ENCODE measurements at regions not wholly inside any gene's neighbourhood (a gene's known extent, or its start where the extent isn't known, plus 50 kb on each side); places are given as distances from the start of the nearest gene placed in this dataset.

DNA sequence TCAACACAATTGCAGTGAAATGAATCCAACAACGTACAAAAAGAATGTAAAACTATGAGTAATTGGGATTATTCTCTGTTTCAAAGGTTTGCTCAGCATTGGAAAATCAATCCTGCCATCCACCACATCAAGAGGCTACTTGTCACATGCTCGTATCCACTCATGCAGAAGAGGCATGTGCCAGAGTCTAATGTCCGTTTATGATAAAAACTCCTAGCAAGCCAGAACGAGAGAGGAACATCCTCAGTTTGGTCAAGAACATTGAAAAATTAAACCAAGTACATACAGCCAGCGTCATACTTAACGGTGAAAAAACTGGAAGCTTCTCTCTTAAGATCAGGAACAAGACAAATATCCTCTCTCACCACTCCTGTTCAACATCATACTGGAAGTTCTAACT is 563.9 kb upstream of the TMEM132C start:
- H3K9me3 ChIP-seq (ENCODE audit: insufficient read depth in 2 of 2, low read depth in 1 of 2, low read length in 1 of 2): peaks cover 0 to 3% of the 10 kb centered on the region in 2 experiments; a peak in 1 of 4 replicates
- peaks cover 2% of the 10 kb centered on the region; the same call in 1 of the 2 replicates for H3K23me2 ChIP-seq (ENCODE audit: low read depth, low read length)
- H3K36me3 ChIP-seq (ENCODE audit: control insufficient read depth in 2 of 4, insufficient read depth in 4 of 4, low read length in 3 of 4): no peaks in the 10 kb centered on the region
- no peaks in the 10 kb centered on the region for H3K79me1 ChIP-seq (ENCODE audit: low read depth, low read length)
- no peak for FAIRE-seq
- no peak overlapping the region for H3K4me2 ChIP-seq (ENCODE audit: insufficient read depth in 1 of 2, low read depth in 2 of 2, low read length in 2 of 2)
- no peak overlapping the region for H2AK5ac ChIP-seq (ENCODE audit: low read depth, low read length)
- H3K9ac ChIP-seq (replicated peaks in 1 of 4; ENCODE audit: extremely low read depth in 1 of 4, low read depth in 3 of 4, low read length in 3 of 4): no peak overlapping the region
- H3K4me1 ChIP-seq (replicated peaks in 1 of 4; ENCODE audit: control insufficient read depth in 3 of 4, insufficient read depth in 4 of 4, low read length in 3 of 4): no peaks in the 10 kb centered on the region
- no peak overlapping the region for H4K5ac ChIP-seq (ENCODE audit: insufficient read length, low read depth, low read length)
- no peak overlapping the region for H3K4me3 ChIP-seq (ENCODE audit: extremely low read depth in 1 of 4, insufficient read depth in 2 of 4, low read depth in 3 of 4, low read length in 4 of 4)
- no peaks in the 10 kb centered on the region for H3K27me3 ChIP-seq (replicated peaks in 1 of 4; ENCODE audit: control insufficient read depth in 3 of 4, extremely low read depth in 1 of 4, insufficient read depth in 3 of 4, low read length in 3 of 4)
- H2AFZ ChIP-seq (ENCODE audit: low read length): no peak overlapping the region
- H3K79me2 ChIP-seq (ENCODE audit: control insufficient read depth in 1 of 2, insufficient read depth in 2 of 2, low read length in 2 of 2): no peaks in the 10 kb centered on the region
- H3K14ac ChIP-seq (ENCODE audit: insufficient read length): no peak overlapping the region
- H3K27ac ChIP-seq (ENCODE audit: low read depth, low read length): no peak overlapping the region
- DNase-seq (ENCODE audit: low read depth in 1 of 2, low spot score in 2 of 2): no peak
- no peak overlapping the region for H3K56ac ChIP-seq (replicated peaks; ENCODE audit: insufficient read length, low read depth, low read length)
- H2BK120ac ChIP-seq (replicated peaks; ENCODE audit: low read depth, low read length): no peak overlapping the region
- CTCF ChIA-PET (ENCODE audit: partially characterized antibody): interaction anchor here (0.5 to 1.3 kb wide), 2 partner anchors 12 to 1232 kb away, joined by 3 to 4 read pairs; no protein-coding TSS in a partner anchor
- H4K91ac ChIP-seq (replicated peaks; ENCODE audit: insufficient read length, low read length): no peak overlapping the region
- H2BK20ac ChIP-seq (ENCODE audit: low read length): no peak overlapping the region
- POLR2A ChIA-PET (ENCODE audit: partially characterized antibody): no interaction called here
- H3K18ac ChIP-seq (ENCODE audit: extremely low read depth, low read length): no peak overlapping the region
- H4K8ac ChIP-seq (ENCODE audit: extremely low read depth, insufficient read depth, low read length): no peak overlapping the region
- no peak overlapping the region for H2BK15ac ChIP-seq (ENCODE audit: low read length)
- no peak overlapping the region for H2BK5ac ChIP-seq (ENCODE audit: low read depth, low read length)
- no peaks in the 10 kb centered on the region for H4K20me1 ChIP-seq (replicated peaks in 1 of 2; ENCODE audit: control insufficient read depth in 1 of 2, insufficient read depth in 2 of 2, low read length in 2 of 2)
- no peak overlapping the region for H2BK12ac ChIP-seq (ENCODE audit: low read depth, low read length)
- no peak overlapping the region for H3K4ac ChIP-seq (replicated peaks; ENCODE audit: insufficient read length, low read depth, low read length)
- WGBS, 2 experiments (ENCODE audit: extremely low coverage in 1 of 2, insufficient coverage in 1 of 2, insufficient read length in 1 of 2, insufficient replicate concordance in 2 of 2, low coverage in 1 of 2, low lambda C conversion rate in 2 of 2, missing lambda C conversion rate in 1 of 2): 84% methylated on average over 6 of the region's 6 CpGs; no CpG with 5 or more reads in 1 of the 2 experiments
- H3K23ac ChIP-seq (ENCODE audit: insufficient read length): no peak overlapping the region
- TF ChIP-seq POLR2A (IDR thresholded peaks at IDR 0.05; ENCODE audit: control extremely low read depth in 1 of 2, low read depth in 2 of 2, low read length in 2 of 2) (no peak), BCL11A (IDR thresholded peaks at IDR 0.05; ENCODE audit: low read depth in 2 of 2, low read length in 2 of 2) (no peak), GABPA (IDR thresholded peaks at IDR 0.05; ENCODE audit: borderline replicate concordance, insufficient read depth, low read length) (no peak), GTF2F1 (IDR thresholded peaks at IDR 0.05; ENCODE audit: borderline replicate concordance, low read depth, low read length) (no peak), KDM1A (IDR thresholded peaks at IDR 0.05; ENCODE audit: borderline replicate concordance, low read length) (no peak), JUN (IDR thresholded peaks at IDR 0.05; ENCODE audit: low read depth, low read length) (no peak), JUND (IDR thresholded peaks at IDR 0.05; ENCODE audit: low read length) (no peak), CTBP2 (IDR thresholded peaks at IDR 0.05; ENCODE audit: borderline replicate concordance, insufficient read depth, insufficient read length, low read length) (no peak), CBX8 (IDR thresholded peaks at IDR 0.05; ENCODE audit: borderline replicate concordance, low read depth, low read length) (no peak), RAD21 (IDR thresholded peaks at IDR 0.05 in 1 of 2, conservative IDR thresholded peaks at IDR 0.05 in 1 of 2; ENCODE audit: low read depth in 2 of 2, low read length in 2 of 2) (no peak), TEAD4 (IDR thresholded peaks at IDR 0.05; ENCODE audit: low read depth, low read length) (no peak), POU5F1 (IDR thresholded peaks at IDR 0.05; ENCODE audit: low read depth, low read length) (no peak), NANOG (IDR thresholded peaks at IDR 0.05; ENCODE audit: insufficient read depth, low read depth, low read length, poor library complexity, severe bottlenecking) (no peak)
- TF ChIP-seq, protein P1, sequence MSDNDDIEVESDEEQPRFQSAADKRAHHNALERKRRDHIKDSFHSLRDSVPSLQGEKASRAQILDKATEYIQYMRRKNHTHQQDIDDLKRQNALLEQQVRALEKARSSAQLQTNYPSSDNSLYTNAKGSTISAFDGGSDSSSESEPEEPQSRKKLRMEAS (IDR thresholded peaks at IDR 0.05): no peak
